ENCODE measurements at regions not wholly inside any gene's neighbourhood (a gene's known extent, or its start where the extent isn't known, plus 50 kb on each side); places are given as distances from the start of the nearest gene placed in this dataset.
"Not testable (repeated sequence)": the region's sequence is repeated elsewhere in the genome, so short reads cannot be mapped to it uniquely, and the experiment has no call there.

- no peaks in the 10 kb centered on the region for H3K9me3 ChIP-seq
- no peaks in the 10 kb centered on the region for H3K36me3 ChIP-seq (ENCODE audit: insufficient read depth in 1 of 2, low read depth in 1 of 2)
- ATAC-seq: no peak
- H3K27me3 ChIP-seq (ENCODE audit: insufficient read depth in 3 of 3, low read length in 2 of 3): no peaks in the 10 kb centered on the region
- intact Hi-C loops (cut with DNase I): no loop called here
- no peak overlapping the region for H3K4me3 ChIP-seq
- no peak for DNase-seq
- no peak overlapping the region for H3K27ac ChIP-seq
- WGBS, 3 donors: 71 to 79% (median 74%) methylated on average over 5 of the region's 5 CpGs
- no peak for TF ChIP-seq CTCF (IDR thresholded peaks at IDR 0.05)
- no peaks in the 10 kb centered on the region for H3K4me1 ChIP-seq
These were observed 343.8 kb downstream of the ADAMTS20 start for GRCh38 chr12:43208221-43208620.

GRCh38 chr12:43206396-43206795 is 345.6 kb downstream of the ADAMTS20 start:
- Histone ChIP-seq H3K4me1 (no peaks in the 10 kb centered on the region), H3K9me3 (no peaks in the 10 kb centered on the region), H3K27ac (no peak overlapping the region), H3K4me3 (no peak overlapping the region), H3K27me3 (ENCODE audit: insufficient read depth in 3 of 3, low read length in 2 of 3) (no peaks in the 10 kb centered on the region), H3K36me3 (ENCODE audit: insufficient read depth in 1 of 2, low read depth in 1 of 2) (no peaks in the 10 kb centered on the region)
- DNase-seq (no peak), ATAC-seq (no peak)
- intact Hi-C loops (cut with DNase I): no loop called here
- no peak for TF ChIP-seq CTCF (IDR thresholded peaks at IDR 0.05)

- H3K9me3 ChIP-seq: no peaks in the 10 kb centered on the region
- intact Hi-C loops (cut with DNase I): no loop called here
- H3K27me3 ChIP-seq (ENCODE audit: insufficient read depth in 3 of 3, low read length in 2 of 3): no peaks in the 10 kb centered on the region
- H3K36me3 ChIP-seq (ENCODE audit: insufficient read depth in 1 of 2, low read depth in 1 of 2): no peaks in the 10 kb centered on the region
- WGBS, 3 donors: 90 to 95% (median 95%) methylated on average over 2 of the region's 2 CpGs
- no peak for TF ChIP-seq CTCF (IDR thresholded peaks at IDR 0.05)
- DNase-seq: no peak
- no peak overlapping the region for H3K4me3 ChIP-seq
- no peaks in the 10 kb centered on the region for H3K4me1 ChIP-seq
- H3K27ac ChIP-seq: no peak overlapping the region
- no peak for ATAC-seq
These were observed 353.4 kb downstream of the ADAMTS20 start for GRCh38 chr12:43198608-43199007.

- Histone ChIP-seq H3K27ac (no peak overlapping the region), H3K4me1 (no peaks in the 10 kb centered on the region), H3K36me3 (ENCODE audit: insufficient read depth in 1 of 2, low read depth in 1 of 2) (no peaks in the 10 kb centered on the region), H3K9me3 (no peaks in the 10 kb centered on the region), H3K4me3 (no peak overlapping the region), H3K27me3 (ENCODE audit: insufficient read depth in 3 of 3, low read length in 2 of 3) (no peaks in the 10 kb centered on the region)
- DNase-seq (no peak), ATAC-seq (no peak)
- no peak for TF ChIP-seq CTCF (IDR thresholded peaks at IDR 0.05)
- intact Hi-C loops (cut with DNase I): no loop called here
- WGBS, 3 donors: 91 to 97% (median 92%) methylated on average over 2 of the region's 2 CpGs
These were observed 355.6 kb downstream of the ADAMTS20 start for GRCh38 chr12:43196268-43196907.

- H3K4me1 ChIP-seq; ATAC-seq; DNase-seq; H3K9me3 ChIP-seq; H3K4me3 ChIP-seq; H3K36me3 ChIP-seq (ENCODE audit: insufficient read depth in 1 of 2, low read depth in 1 of 2); intact Hi-C loops (cut with DNase I); H3K27me3 ChIP-seq (ENCODE audit: insufficient read depth in 3 of 3, low read length in 2 of 3); H3K27ac ChIP-seq: not testable (repeated sequence)
- 64 to 67% (median 66%) methylated on average over 2 of the region's 2 CpGs for WGBS, 3 donors
These were observed 358.9 kb downstream of the ADAMTS20 start for GRCh38 chr12:43193096-43193495.

GRCh38 chr12:43192442-43192841 is 359.6 kb downstream of the ADAMTS20 start:
- H3K9me3 ChIP-seq; ATAC-seq; intact Hi-C loops (cut with DNase I): not testable (repeated sequence)

More at GRCh38 chr12:43192442-43192841, 359.6 kb downstream of the ADAMTS20 start:
- H3K4me3 ChIP-seq; H3K27ac ChIP-seq; H3K4me1 ChIP-seq; H3K27me3 ChIP-seq (ENCODE audit: insufficient read depth in 3 of 3, low read length in 2 of 3); DNase-seq; H3K36me3 ChIP-seq (ENCODE audit: insufficient read depth in 1 of 2, low read depth in 1 of 2): not testable (repeated sequence)
- 87 to 95% (median 92%) methylated on average over 2 of the region's 2 CpGs for WGBS, 3 donors
